K562 (cell line): ENCODE measurements at regions not wholly inside any gene's neighbourhood (a gene's known extent, or its start where the extent isn't known, plus 50 kb on each side); places are given as distances from the start of the nearest gene placed in this dataset.

Source experiments
- ATAC-seq: fragments of 200-7000 bp; cut with Tn5 transposase; 3 replicates; pipeline ENCODE4 v1.9.1; 2020; ENCODE audit warnings: moderate library complexity
- BruUV-seq: library from RNA; stranded (reverse); fragments of 400-500 nt; replicated peaks from 2 replicates; lab custom pipeline; 2021; lab: Mats Ljungman, UMichigan
- CTCF ChIA-PET: fragments of 300-600 bp; formaldehyde crosslinking; extraction: SDS; loops from one replicate; lab custom pipeline; 2021; ENCODE audit warnings: low intra/inter-chr PET ratio; lab: Yijun Ruan, JAX
- POLR2A ChIA-PET: fragments of 300-600, 350-650 bp; sonication (Branson Sonifier 250); formaldehyde crosslinking; extraction: SDS; loops from one replicate; lab custom pipeline; 2021; ENCODE audit warnings: antibody characterized with exemption, inconsistent platforms; lab: Yijun Ruan, JAX
- DNase-seq, 4 experiments: peaks; one replicate each; pipeline versions ENCODE4 v3.0.0 to v3.0.0-alpha.2; 2011 to 2018; ENCODE audit warnings: low spot score in 3 of 4, mixed read lengths in 3 of 4; ENCODE audit errors: extremely low read depth in 1 of 4
- FAIRE-seq: peaks from 2 replicates; lab custom pipeline; 2011; peaks lifted over from hg19 to GRCh38; lab: Jason Lieb, UNC
- H2AFZ ChIP-seq: 2 replicates; pipeline ENCODE4 v1.6.0; 2011; ENCODE audit warnings: low read depth, low read length, control low read depth, inconsistent platforms
- H3K27ac ChIP-seq: fragments of 200-600 bp; 3 replicates; pipeline ENCODE4 v1.8.0; 2011; ENCODE audit warnings: low read depth, mild to moderate bottlenecking, control low read depth, inconsistent platforms, low read length, moderate library complexity, mixed read lengths; ENCODE audit errors: extremely low read depth
- H3K27me3 ChIP-seq, 2 experiments: fragments of 300-600 bp in 1 of 2; 2 replicates in 1 of 2; 3 replicates in 1 of 2; pipeline versions ENCODE4 v1.6.0 to v1.8.0; 2011; ENCODE audit warnings: inconsistent platforms in 2 of 2, low read length in 2 of 2, mild to moderate bottlenecking in 1 of 2, mixed read lengths in 1 of 2, moderate library complexity in 1 of 2; ENCODE audit not compliant: control insufficient read depth in 2 of 2, insufficient read depth in 2 of 2
- H3K36me3 ChIP-seq: fragments of 300-600 bp; 3 replicates; pipeline ENCODE4 v1.8.0; 2011; ENCODE audit warnings: mild to moderate bottlenecking, low read length, inconsistent platforms; ENCODE audit not compliant: control insufficient read depth, insufficient read depth
- H3K4me1 ChIP-seq, 2 experiments: fragments of 200-600 bp in 1 of 2; replicated peaks in 1 of 2; 2 replicates in 1 of 2; 3 replicates in 1 of 2; pipeline versions ENCODE4 v1.5.1 to v1.8.0; 2011; ENCODE audit warnings: inconsistent platforms in 2 of 2, low read length in 2 of 2, mild to moderate bottlenecking in 1 of 2, mixed read lengths in 1 of 2, moderate library complexity in 1 of 2; ENCODE audit not compliant: control insufficient read depth in 2 of 2, insufficient read depth in 2 of 2
- H3K4me2 ChIP-seq: 2 replicates; pipeline ENCODE4 v1.6.1; 2011; ENCODE audit warnings: low read length, control low read depth, inconsistent platforms, mixed read lengths; ENCODE audit not compliant: insufficient read depth
- H3K4me3 ChIP-seq: fragments of 200-600 bp; sonication (generic), shearing (Covaris generic); 2 replicates; pipeline ENCODE4 v1.5.1; 2016; ENCODE audit warnings: control low read depth, inconsistent platforms
- H3K79me2 ChIP-seq: fragments of 200-600 bp; 3 replicates; pipeline ENCODE4 v1.8.0; 2011; ENCODE audit warnings: low read length, inconsistent platforms; ENCODE audit not compliant: control insufficient read depth, insufficient read depth
- H3K9ac ChIP-seq, 2 experiments: 2 replicates each; pipeline versions ENCODE4 v1.6.0 to v1.6.1; 2011; ENCODE audit warnings: low read depth in 2 of 2, low read length in 2 of 2, control low read depth in 1 of 2, inconsistent platforms in 1 of 2, mild to moderate bottlenecking in 1 of 2, mixed read lengths in 1 of 2; ENCODE audit not compliant: insufficient read depth in 1 of 2
- H3K9me1 ChIP-seq: one replicate; pipeline ENCODE4 v1.6.0; 2011; ENCODE audit warnings: inconsistent platforms, mild to moderate bottlenecking, low read length, moderate library complexity; ENCODE audit not compliant: control insufficient read depth, insufficient read depth
- H3K9me3 ChIP-seq: replicated peaks from 2 replicates; pipeline ENCODE4 v1.5.1; 2011; ENCODE audit warnings: low read depth, low read length, inconsistent platforms; ENCODE audit not compliant: control insufficient read depth, insufficient read depth
- H4K20me1 ChIP-seq: replicated peaks from 2 replicates; pipeline ENCODE4 v1.6.1; 2011; ENCODE audit warnings: low read length, inconsistent platforms, mixed read lengths; ENCODE audit not compliant: control insufficient read depth, insufficient read depth
- DPF2 ChIP-seq: fragments of 450-650 bp; IDR thresholded peaks from 2 replicates; pipeline ENCODE4 v1.6.1; 2016
- HDAC8 ChIP-seq: fragments of 450-650 bp; IDR thresholded peaks from 2 replicates; pipeline ENCODE4 v1.6.1; 2016; ENCODE audit warnings: mild to moderate bottlenecking, missing genetic modification characterization, moderate library complexity, missing compliant biosample characterization
- HMG20A ChIP-seq: fragments of 450-650 bp; formaldehyde crosslinking; conservative IDR thresholded peaks from 2 replicates; pipeline ENCODE4 v1.4.0; 2020; ENCODE audit warnings: mild to moderate bottlenecking, mixed read lengths
- MCM3 ChIP-seq: fragments of 450-650 bp; IDR thresholded peaks from 2 replicates; pipeline ENCODE4 v1.6.1; 2016
- RBM25 ChIP-seq: fragments of 200-400 bp; formaldehyde crosslinking; IDR thresholded peaks from 2 replicates; pipeline ENCODE4 v1.6.1; 2018; ENCODE audit warnings: low read length, low read depth, moderate library complexity; ENCODE audit not compliant: severe bottlenecking
- SLC30A9 ChIP-seq: fragments of 250-450 bp; sonication (Bioruptor Pico); IDR thresholded peaks from 2 replicates; pipeline ENCODE4 v1.8.0; 2022; ENCODE audit warnings: mild to moderate bottlenecking, moderate library complexity
- ZC3H4 ChIP-seq: sonication (generic); formaldehyde crosslinking; IDR thresholded peaks from 2 replicates; pipeline ENCODE4 v1.9.0; 2021; ENCODE audit warnings: missing genetic modification reagents, borderline replicate concordance
- WGBS: fragments of 100-300 bp; shearing (Covaris generic); methylation state at CpG from one replicate; pipeline ENCODE4 v1.1.6; 2016; ENCODE audit warnings: low coverage, mixed read lengths; ENCODE audit not compliant: insufficient coverage; ENCODE audit errors: missing lambda C conversion rate; 5-methylcytosine and 5-hydroxymethylcytosine counted together
- in situ Hi-C: fragments of 300-500 bp; cut with MboI; formaldehyde crosslinking; loops from 4 replicates; pipeline ENCODE4 v1.15.0; 2018; ENCODE audit warnings: inconsistent platforms, mixed read lengths
- intact Hi-C: fragments of 100-400 bp; cut with micrococcal nuclease; formaldehyde crosslinking; loops from 2 replicates; pipeline ENCODE4 v1.14.2; 2022

GRCh38 chr6:93900142-93900541 is 480.8 kb upstream of the EPHA7 start:
- no peaks in the 10 kb centered on the region for H3K9me3 ChIP-seq
- no peaks in the 10 kb centered on the region for H3K9me1 ChIP-seq
- TF ChIP-seq ZC3H4 (CRISPR knock-in tag) (no peak), HMG20A (CRISPR knock-in tag) (no peak)
- H3K9ac ChIP-seq = no peak overlapping the region
- FAIRE-seq (no peak), DNase-seq (no peak), ATAC-seq (no peak)
- no peak overlapping the region for H3K27ac ChIP-seq
- no peak overlapping the region for H3K4me2 ChIP-seq
- H3K36me3 ChIP-seq = no peaks in the 10 kb centered on the region
- in situ Hi-C loops = no loop called here
- H2AFZ ChIP-seq = no peak overlapping the region
- intact Hi-C loops = no loop called here
- H3K4me3 ChIP-seq = no peak overlapping the region
- no peaks in the 10 kb centered on the region for H4K20me1 ChIP-seq
- ChIA-PET CTCF (no interaction called here), POLR2A (no interaction called here)
- BruUV-seq = no TSS peak
- H3K27me3 ChIP-seq = no peaks in the 10 kb centered on the region
- H3K4me1 ChIP-seq = no peaks in the 10 kb centered on the region
- no peaks in the 10 kb centered on the region for H3K79me2 ChIP-seq

GRCh38 chr6:93896081-93896480 is 476.7 kb upstream of the EPHA7 start:
- WGBS = 0% methylated on average over 1 of the region's 1 CpG
- Histone ChIP-seq H3K4me3 (no peak overlapping the region), H3K4me1 (no peaks in the 10 kb centered on the region), H3K79me2 (no peaks in the 10 kb centered on the region), H2AFZ (no peak overlapping the region), H3K9ac (no peak overlapping the region), H3K36me3 (no peaks in the 10 kb centered on the region), H3K4me2 (no peak overlapping the region), H3K9me1 (no peaks in the 10 kb centered on the region), H3K27ac (no peak overlapping the region), H3K9me3 (no peaks in the 10 kb centered on the region), H4K20me1 (no peaks in the 10 kb centered on the region), H3K27me3 (no peaks in the 10 kb centered on the region)
- in situ Hi-C loops = no loop called here
- intact Hi-C loops = no loop called here
- CTCF ChIA-PET = no interaction called here
- FAIRE-seq (no peak), DNase-seq (no peak), ATAC-seq (no peak)
- no TSS peak for BruUV-seq
- POLR2A ChIA-PET = no interaction called here
- TF ChIP-seq RBM25 (no peak), SLC30A9 (CRISPR knock-in tag) (no peak), MCM3 (no peak), HDAC8 (tag) (no peak), DPF2 (no peak)
